ENCODE measurements at regions not wholly inside any gene's neighbourhood (a gene's known extent, or its start where the extent isn't known, plus 50 kb on each side); places are given as distances from the start of the nearest gene placed in this dataset.

DNA sequence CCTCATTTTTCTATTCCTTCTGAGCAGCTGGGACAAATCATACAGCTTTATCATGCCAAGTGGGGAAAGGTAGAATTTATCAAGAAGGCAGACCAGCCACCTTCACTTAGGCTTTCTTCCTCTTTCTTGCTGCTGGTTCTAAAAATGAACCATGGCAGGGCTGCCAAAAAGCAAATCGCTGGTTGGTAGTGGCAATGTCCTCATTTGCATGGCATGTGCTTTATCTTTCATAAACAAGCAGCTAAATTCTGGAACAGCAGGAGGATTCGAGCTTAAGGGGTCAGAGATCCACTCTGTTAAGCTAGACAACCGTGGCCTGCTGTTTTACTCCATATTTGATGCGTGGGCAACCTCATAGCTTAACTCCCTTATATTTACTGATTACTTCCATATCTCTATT is 91.3 kb downstream of the RPE65 start:
- Mint-ChIP-seq H3K9me3 (no peaks in the 10 kb centered on the region), H3K27me3 (ENCODE audit: low read depth) (no peaks in the 10 kb centered on the region), H3K4me1 (peaks cover 6 to 8% of the 10 kb centered on the region in 2 experiments), H3K4me3 (no peak overlapping the region), H3K27ac (no peak overlapping the region), H3K36me3 (ENCODE audit: insufficient read depth in 1 of 3, low read depth in 3 of 3) (no peaks in the 10 kb centered on the region)
- Histone ChIP-seq H4K5ac (ENCODE audit: insufficient read length, low read depth, low read length) (no peak overlapping the region), H2BK120ac (ENCODE audit: low read depth, low read length, poor library complexity, severe bottlenecking) (no peak overlapping the region), H2AK5ac (ENCODE audit: insufficient read length, low read length) (no peak overlapping the region), H3K9ac (ENCODE audit: extremely low read depth, insufficient read length, low read length) (no peak overlapping the region), H2BK20ac (ENCODE audit: low read depth, low read length, poor library complexity, severe bottlenecking) (no peak overlapping the region), H2AFZ (ENCODE audit: low read length) (peak overlapping the region; percentile 6), H3K4me1 (ENCODE audit: insufficient read depth, low read length) (no peaks in the 10 kb centered on the region), H3K79me1 (ENCODE audit: insufficient read depth, low read depth, low read length, poor library complexity, severe bottlenecking) (no peaks in the 10 kb centered on the region), H2BK5ac (ENCODE audit: insufficient read length, low read length) (no peak overlapping the region), H3K56ac (ENCODE audit: insufficient read length, low read depth, low read length) (no peak overlapping the region), H3K14ac (ENCODE audit: insufficient read depth, low read length) (no peak overlapping the region), H3K79me2 (ENCODE audit: insufficient read depth, low read length) (no peaks in the 10 kb centered on the region), H4K20me1 (ENCODE audit: control insufficient read depth, insufficient read depth, insufficient read length) (no peaks in the 10 kb centered on the region), H2BK12ac (ENCODE audit: insufficient read length, low read depth, low read length) (no peak overlapping the region), H3K23ac (ENCODE audit: insufficient read length, low read depth, low read length) (no peak overlapping the region), H3T11ph (ENCODE audit: low read length) (no peak overlapping the region), H2BK15ac (ENCODE audit: low read depth, low read length) (no peak overlapping the region), H3K18ac (ENCODE audit: insufficient read length, low read depth, low read length) (no peak overlapping the region), H4K8ac (replicated peaks; ENCODE audit: insufficient read length, low read depth, low read length) (no peak overlapping the region), H3K9me3 (ENCODE audit: control insufficient read depth, low read depth, low read length) (no peaks in the 10 kb centered on the region), H3K23me2 (ENCODE audit: insufficient read length, low read depth, low read length, poor library complexity, severe bottlenecking) (no peaks in the 10 kb centered on the region), H3K4me2 (ENCODE audit: insufficient read depth, insufficient read length, low read length) (no peak overlapping the region), H3K27ac (ENCODE audit: insufficient read length, low read depth, low read length) (no peak overlapping the region), H3K4ac (ENCODE audit: low read depth, low read length) (no peak overlapping the region), H3K27me3 (ENCODE audit: insufficient read depth, low read length) (no peaks in the 10 kb centered on the region), H4K91ac (ENCODE audit: insufficient read length, low read depth, low read length) (no peak overlapping the region)
- no peak for DNase-seq
- TF ChIP-seq, protein P1, sequence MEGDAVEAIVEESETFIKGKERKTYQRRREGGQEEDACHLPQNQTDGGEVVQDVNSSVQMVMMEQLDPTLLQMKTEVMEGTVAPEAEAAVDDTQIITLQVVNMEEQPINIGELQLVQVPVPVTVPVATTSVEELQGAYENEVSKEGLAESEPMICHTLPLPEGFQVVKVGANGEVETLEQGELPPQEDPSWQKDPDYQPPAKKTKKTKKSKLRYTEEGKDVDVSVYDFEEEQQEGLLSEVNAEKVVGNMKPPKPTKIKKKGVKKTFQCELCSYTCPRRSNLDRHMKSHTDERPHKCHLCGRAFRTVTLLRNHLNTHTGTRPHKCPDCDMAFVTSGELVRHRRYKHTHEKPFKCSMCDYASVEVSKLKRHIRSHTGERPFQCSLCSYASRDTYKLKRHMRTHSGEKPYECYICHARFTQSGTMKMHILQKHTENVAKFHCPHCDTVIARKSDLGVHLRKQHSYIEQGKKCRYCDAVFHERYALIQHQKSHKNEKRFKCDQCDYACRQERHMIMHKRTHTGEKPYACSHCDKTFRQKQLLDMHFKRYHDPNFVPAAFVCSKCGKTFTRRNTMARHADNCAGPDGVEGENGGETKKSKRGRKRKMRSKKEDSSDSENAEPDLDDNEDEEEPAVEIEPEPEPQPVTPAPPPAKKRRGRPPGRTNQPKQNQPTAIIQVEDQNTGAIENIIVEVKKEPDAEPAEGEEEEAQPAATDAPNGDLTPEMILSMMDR (conservative IDR thresholded peaks at IDR 0.05), result no peak
- WGBS (ENCODE audit: extremely low coverage, insufficient read length, low lambda C conversion rate), result no CpG with 5 or more reads among the region's 4 CpGs
